Heart left ventricle (tissue), 16 donors: ENCODE measurements at regions not wholly inside any gene's neighbourhood (a gene's known extent, or its start where the extent isn't known, plus 50 kb on each side); places are given as distances from the start of the nearest gene placed in this dataset.
A peak's percentile ranks its signal among the peaks of the same experiment; 100 is the strongest.

Source experiments
- ATAC-seq, 4 donors: fragments of 200-7000 bp; cut with Tn5 transposase; one replicate each; pipeline ENCODE4 v1.9.1; 2020 to 2022; ENCODE audit warnings: moderate library complexity in 4 of 4, mild to moderate bottlenecking in 3 of 4, moderate number of reproducible peaks in 1 of 4
- DNase-seq, 5 donors: peaks; one replicate each; pipeline ENCODE4 v3.0.0-alpha.2; 2020
- H3K27ac ChIP-seq, 12 donors: fragments of 200-600 bp; sonication (generic) in 4 of 12; one replicate each; pipeline versions ENCODE4 v1.5.0 to v1.8.0; 2016 to 2022; ENCODE audit warnings: mild to moderate bottlenecking in 2 of 12
- H3K27me3 ChIP-seq, 9 donors: fragments of 200-600 bp; sonication (generic) in 2 of 9; one replicate each; pipeline versions ENCODE4 v1.5.1 to v1.8.0; 2016 to 2022; ENCODE audit warnings: mild to moderate bottlenecking in 3 of 9
- H3K36me3 ChIP-seq, 9 donors: fragments of 200-600 bp; sonication (generic) in 2 of 9; one replicate each; pipeline versions ENCODE4 v1.5.0 to v1.8.0; 2018 to 2022; ENCODE audit warnings: mild to moderate bottlenecking in 2 of 9
- H3K4me1 ChIP-seq, 12 donors: fragments of 200-600 bp; sonication (generic) in 4 of 12; one replicate each; pipeline versions ENCODE4 v1.5.0 to v1.8.0; 2016 to 2022; ENCODE audit warnings: mild to moderate bottlenecking in 3 of 12
- H3K4me3 ChIP-seq, 12 donors: fragments of 200-600 bp; sonication (generic) in 4 of 12; one replicate each; pipeline versions ENCODE4 v1.5.0 to v1.8.0; 2017 to 2022; ENCODE audit warnings: mild to moderate bottlenecking in 9 of 12, moderate library complexity in 4 of 12
- H3K9me3 ChIP-seq, 12 donors: fragments of 200-600 bp; sonication (generic) in 4 of 12; one replicate each; pipeline versions ENCODE4 v1.5.0 to v1.8.0; 2016 to 2022; ENCODE audit warnings: mild to moderate bottlenecking in 1 of 12
- POLR2A ChIP-seq, 2 donors: fragments of 450-650 bp; IDR thresholded peaks; one replicate each; pipeline ENCODE4 v1.6.1; 2017; ENCODE audit warnings: antibody characterized with exemption in 2 of 2, mild to moderate bottlenecking in 2 of 2, moderate library complexity in 2 of 2
- WGBS, 4 donors: extraction: QIAGEN DNeasy Blood & Tissue Kit in 2 of 4; methylation state at CpG; one replicate each; pipeline versions ENCODE4 v1.1.5 to v1.1.7; 2013 to 2018; 5-methylcytosine and 5-hydroxymethylcytosine counted together
- intact Hi-C, 10 donors: fragments of 100-400 bp; cut with DNase I; formaldehyde crosslinking; loops; one replicate each; pipeline versions ENCODE4 v1.11.1 to v1.14.2; 2022
- TF ChIP-seq, protein P1 (sequence below), 12 donors: fragments of 200-600 bp; sonication (generic) in 4 of 12; IDR thresholded peaks; one replicate each; pipeline versions ENCODE4 v1.5.0 to v1.8.0; 2018 to 2022; ENCODE audit warnings: antibody characterized with exemption in 12 of 12, mild to moderate bottlenecking in 5 of 12
- donor health status: ischemic (EF 13 %, LVEDD 7.1; RV severe dilation, severe dysfunction).
- donor health status: healthy with polysubstance abuse.
- donor health status: DM: no; HTN: yes; CAD: no.
- donor health status: DM: no; HTN: no; CAD: no.
- donor health status: ischemic (EF 25% LVEDD 6.9; RV normal size, moderate dysfunction).
- donor health status: ischemic (EF 25% LVEDD 5.7; RV mildly dilated, moderate dysfunction).
- donor health status: healthy.
- donor health status: DM: yes; HTN: yes; CAD: no.
- donor health status: ischemic (EF 35%, LVEDD 5.7; RV mildly dilated, moderate dysfunction).
- donor health status: nonischemic (EF 11% LVEDD 7.7; RV severe dilation, severe dysfunction).
- donor health status: DM: yes; HTN: yes; CAD: no.
- donor health status: PGD.
- donor health status: ischemic (EF 29% LVEDD 5.4; RV normal size, mild dysfunction).
- donor health status: nonischemic (EF 23%, LVEDD 6.1; RV moderate dilation, normal function).

DNA sequence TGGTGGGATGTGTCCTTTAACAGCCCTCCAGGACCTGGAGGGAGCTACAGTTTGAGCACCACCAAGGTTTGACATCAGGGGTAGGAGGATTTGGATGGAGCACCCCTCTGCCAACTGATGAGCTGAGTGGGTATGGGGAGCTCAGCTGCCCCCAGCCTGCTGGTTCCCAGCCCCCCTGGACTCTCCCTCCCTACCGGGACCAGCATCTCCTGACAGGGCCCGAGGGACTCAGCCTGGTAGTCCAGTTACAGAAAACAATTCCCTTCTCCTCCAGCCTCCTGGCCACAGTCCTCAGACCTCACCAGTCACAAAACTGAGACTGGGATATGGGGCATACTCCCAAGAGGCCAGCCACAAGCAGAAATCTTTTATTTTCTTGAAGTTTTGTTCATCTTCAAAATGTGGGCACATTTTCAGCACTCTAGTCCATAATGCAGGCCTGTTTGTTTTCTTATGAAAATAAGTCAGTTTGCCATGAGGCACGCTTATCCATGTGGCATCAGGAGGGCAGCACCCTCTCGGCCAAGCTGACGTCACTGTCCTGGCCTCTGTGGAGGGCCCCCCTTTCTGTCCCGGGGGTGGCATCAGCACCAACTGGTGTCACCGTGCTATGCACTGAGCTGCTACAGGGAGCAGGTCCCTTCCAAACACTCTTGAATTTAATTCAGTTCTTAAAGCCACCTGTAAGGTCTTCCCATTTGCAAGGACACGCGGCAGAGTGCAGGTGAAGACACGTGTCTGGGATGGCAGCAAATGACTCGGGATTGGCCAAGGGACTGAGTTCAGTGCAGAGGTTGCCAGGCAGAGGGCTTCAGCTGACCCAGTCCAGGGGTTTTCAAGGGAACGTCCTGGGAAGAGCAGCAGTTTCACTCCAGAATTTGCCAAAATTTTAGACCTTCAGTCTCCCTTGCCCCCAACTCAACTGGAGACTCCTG is 187.6 kb downstream of the GADD45G start:
- DNase-seq (peak in 1 of 5 donors; percentile 28), ATAC-seq (no peak)
- peaks cover 0 to 5% (median 0%) of the 10 kb centered on the region in 12 donors for H3K9me3 ChIP-seq
- TF ChIP-seq POLR2A (IDR thresholded peaks at IDR 0.05): no peak
- TF ChIP-seq, protein P1, sequence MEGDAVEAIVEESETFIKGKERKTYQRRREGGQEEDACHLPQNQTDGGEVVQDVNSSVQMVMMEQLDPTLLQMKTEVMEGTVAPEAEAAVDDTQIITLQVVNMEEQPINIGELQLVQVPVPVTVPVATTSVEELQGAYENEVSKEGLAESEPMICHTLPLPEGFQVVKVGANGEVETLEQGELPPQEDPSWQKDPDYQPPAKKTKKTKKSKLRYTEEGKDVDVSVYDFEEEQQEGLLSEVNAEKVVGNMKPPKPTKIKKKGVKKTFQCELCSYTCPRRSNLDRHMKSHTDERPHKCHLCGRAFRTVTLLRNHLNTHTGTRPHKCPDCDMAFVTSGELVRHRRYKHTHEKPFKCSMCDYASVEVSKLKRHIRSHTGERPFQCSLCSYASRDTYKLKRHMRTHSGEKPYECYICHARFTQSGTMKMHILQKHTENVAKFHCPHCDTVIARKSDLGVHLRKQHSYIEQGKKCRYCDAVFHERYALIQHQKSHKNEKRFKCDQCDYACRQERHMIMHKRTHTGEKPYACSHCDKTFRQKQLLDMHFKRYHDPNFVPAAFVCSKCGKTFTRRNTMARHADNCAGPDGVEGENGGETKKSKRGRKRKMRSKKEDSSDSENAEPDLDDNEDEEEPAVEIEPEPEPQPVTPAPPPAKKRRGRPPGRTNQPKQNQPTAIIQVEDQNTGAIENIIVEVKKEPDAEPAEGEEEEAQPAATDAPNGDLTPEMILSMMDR (IDR thresholded peaks at IDR 0.05): no peak
- intact Hi-C loops: loop anchor here in 1 of 10 donors (10.0 kb wide), 1 partner anchor 58 kb away; no protein-coding TSS in a partner anchor
- no peak overlapping the region for H3K4me3 ChIP-seq
- H3K36me3 ChIP-seq: no peaks in the 10 kb centered on the region
- H3K27me3 ChIP-seq: no peaks in the 10 kb centered on the region
- H3K4me1 ChIP-seq: no peaks in the 10 kb centered on the region
- WGBS, 4 donors: 79 to 92% (median 86%) methylated on average over 12 of the region's 12 CpGs
- H3K27ac ChIP-seq: no peak overlapping the region

- Histone ChIP-seq H3K27ac (no peak overlapping the region), H3K4me1 (no peaks in the 10 kb centered on the region), H3K9me3 (no peaks in the 10 kb centered on the region), H3K4me3 (no peak overlapping the region), H3K36me3 (no peaks in the 10 kb centered on the region), H3K27me3 (no peaks in the 10 kb centered on the region)
- DNase-seq (no peak), ATAC-seq (no peak)
- WGBS, 4 donors: 77 to 99% (median 88%) methylated on average over 5 of the region's 5 CpGs
- TF ChIP-seq, protein P1 (IDR thresholded peaks at IDR 0.05): no peak
- TF ChIP-seq POLR2A (IDR thresholded peaks at IDR 0.05): no peak
- intact Hi-C loops: loop anchor here in 1 of 10 donors (10.0 kb wide), 1 partner anchor 58 kb away; no protein-coding TSS in a partner anchor
Observed at GRCh38 chr9:89793124-89793495, 188.3 kb downstream of the GADD45G start.

DNA sequence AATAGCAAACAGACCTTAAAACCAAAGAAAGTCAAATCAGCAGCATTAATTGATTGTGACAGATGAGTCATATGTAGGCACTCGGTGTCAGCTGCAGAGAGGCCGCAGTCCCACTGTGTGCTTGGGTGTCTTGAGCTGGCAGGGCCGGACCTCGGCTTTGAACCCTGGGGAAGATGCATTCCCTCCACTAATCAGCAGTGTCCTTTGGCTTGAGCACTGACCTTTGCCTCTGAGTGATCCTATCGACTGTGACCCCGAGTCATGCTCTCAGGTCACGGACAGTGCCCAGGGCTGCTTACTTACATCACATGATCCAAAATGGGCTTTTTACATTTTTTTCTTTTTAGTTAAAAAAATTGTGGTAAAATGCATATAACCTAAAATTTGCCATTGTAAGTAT is 188.7 kb downstream of the GADD45G start:
- Histone ChIP-seq H3K9me3 (no peaks in the 10 kb centered on the region), H3K4me1 (no peaks in the 10 kb centered on the region), H3K27me3 (no peaks in the 10 kb centered on the region), H3K27ac (no peak overlapping the region), H3K4me3 (no peak overlapping the region), H3K36me3 (no peaks in the 10 kb centered on the region)
- WGBS, 4 donors: 93 to 96% (median 96%) methylated on average over 7 of the region's 7 CpGs
- DNase-seq (no peak), ATAC-seq (no peak)
- TF ChIP-seq, protein P1 (IDR thresholded peaks at IDR 0.05): no peak
- no peak for TF ChIP-seq POLR2A (IDR thresholded peaks at IDR 0.05)
- intact Hi-C loops: loop anchor here in 1 of 10 donors (10.0 kb wide), 1 partner anchor 59 kb away; no protein-coding TSS in a partner anchor

- no peak for DNase-seq
- peak in 3 of 4 donors; percentile 53 to 68 (median 60) for ATAC-seq
- Histone ChIP-seq H3K27me3 (no peaks in the 10 kb centered on the region), H3K36me3 (no peaks in the 10 kb centered on the region), H3K4me3 (no peak overlapping the region), H3K9me3 (no peaks in the 10 kb centered on the region), H3K27ac (no peak overlapping the region), H3K4me1 (no peaks in the 10 kb centered on the region)
- intact Hi-C loops: loop anchor here in 1 of 10 donors (10.0 kb wide), 1 partner anchor 60 kb away; no protein-coding TSS in a partner anchor
- TF ChIP-seq, protein P1 (IDR thresholded peaks at IDR 0.05): no peak
- TF ChIP-seq POLR2A (IDR thresholded peaks at IDR 0.05): no peak
- WGBS, 4 donors: 69 to 75% (median 70%) methylated on average over 5 to 10 of the region's 10 CpGs
Observed at GRCh38 chr9:89794918-89795317, 190.1 kb downstream of the GADD45G start.
